Lower leg skin (tissue), 4 donors: ENCODE measurements at regions not wholly inside any gene's neighbourhood (a gene's known extent, or its start where the extent isn't known, plus 50 kb on each side); places are given as distances from the start of the nearest gene placed in this dataset.

Source experiments
- DNase-seq, 2 donors: peaks; one replicate each; pipeline ENCODE4 v3.0.0-alpha.2; 2019; ENCODE audit warnings: low spot score in 2 of 2
- H3K4me3 ChIP-seq: fragments of 200-600 bp; sonication (generic); 2 replicates; pipeline ENCODE4 v1.5.1; 2017; ENCODE audit warnings: mild to moderate bottlenecking, low read depth; ENCODE audit not compliant: poor library complexity, severe bottlenecking
- POLR2A ChIP-seq, 2 donors: fragments of 450-650 bp; IDR thresholded peaks; one replicate each; pipeline ENCODE4 v1.6.1; 2016 to 2017; ENCODE audit warnings: antibody characterized with exemption in 2 of 2, mild to moderate bottlenecking in 1 of 2, moderate library complexity in 1 of 2
- WGBS, 2 donors: methylation state at CpG; one replicate each; pipeline ENCODE4 v1.1.5; 2018; 5-methylcytosine and 5-hydroxymethylcytosine counted together
- intact Hi-C: fragments of 100-400 bp; cut with DNase I; formaldehyde crosslinking; loops from one replicate; pipeline ENCODE4 v1.15.0; 2023; ENCODE audit warnings: low total_unique reads
- TF ChIP-seq, protein P1 (sequence below), 3 donors: fragments of 450-650 bp; IDR thresholded peaks; one replicate each; pipeline ENCODE4 v1.5.1; 2016; ENCODE audit warnings: antibody characterized with exemption in 3 of 3, mild to moderate bottlenecking in 3 of 3, moderate library complexity in 2 of 3

DNA sequence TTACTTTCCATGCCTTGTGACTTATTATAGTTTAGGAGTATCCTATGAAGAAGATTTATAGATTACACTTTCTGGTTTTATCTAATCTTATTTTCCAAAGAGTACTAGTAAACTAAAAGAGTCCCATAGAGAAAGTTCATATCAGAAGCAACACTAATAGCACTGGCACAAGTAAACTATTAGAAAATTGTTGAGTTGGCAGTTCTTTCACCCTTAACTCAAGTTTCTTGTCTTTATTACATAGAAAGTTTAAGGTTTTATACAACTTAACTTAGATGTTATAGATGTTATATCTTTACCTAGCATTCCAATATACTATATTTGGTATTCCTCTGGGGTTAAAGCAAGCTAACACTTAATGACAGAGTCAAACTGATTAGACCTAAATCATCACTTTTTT, 437.8 kb upstream of the ARRDC3 start:
- TF ChIP-seq, protein P1, sequence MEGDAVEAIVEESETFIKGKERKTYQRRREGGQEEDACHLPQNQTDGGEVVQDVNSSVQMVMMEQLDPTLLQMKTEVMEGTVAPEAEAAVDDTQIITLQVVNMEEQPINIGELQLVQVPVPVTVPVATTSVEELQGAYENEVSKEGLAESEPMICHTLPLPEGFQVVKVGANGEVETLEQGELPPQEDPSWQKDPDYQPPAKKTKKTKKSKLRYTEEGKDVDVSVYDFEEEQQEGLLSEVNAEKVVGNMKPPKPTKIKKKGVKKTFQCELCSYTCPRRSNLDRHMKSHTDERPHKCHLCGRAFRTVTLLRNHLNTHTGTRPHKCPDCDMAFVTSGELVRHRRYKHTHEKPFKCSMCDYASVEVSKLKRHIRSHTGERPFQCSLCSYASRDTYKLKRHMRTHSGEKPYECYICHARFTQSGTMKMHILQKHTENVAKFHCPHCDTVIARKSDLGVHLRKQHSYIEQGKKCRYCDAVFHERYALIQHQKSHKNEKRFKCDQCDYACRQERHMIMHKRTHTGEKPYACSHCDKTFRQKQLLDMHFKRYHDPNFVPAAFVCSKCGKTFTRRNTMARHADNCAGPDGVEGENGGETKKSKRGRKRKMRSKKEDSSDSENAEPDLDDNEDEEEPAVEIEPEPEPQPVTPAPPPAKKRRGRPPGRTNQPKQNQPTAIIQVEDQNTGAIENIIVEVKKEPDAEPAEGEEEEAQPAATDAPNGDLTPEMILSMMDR (IDR thresholded peaks at IDR 0.05), result no peak
- no peak for TF ChIP-seq POLR2A (IDR thresholded peaks at IDR 0.05)
- intact Hi-C loops, result no loop called here
- no peak overlapping the region for H3K4me3 ChIP-seq
- no peak for DNase-seq

DNA sequence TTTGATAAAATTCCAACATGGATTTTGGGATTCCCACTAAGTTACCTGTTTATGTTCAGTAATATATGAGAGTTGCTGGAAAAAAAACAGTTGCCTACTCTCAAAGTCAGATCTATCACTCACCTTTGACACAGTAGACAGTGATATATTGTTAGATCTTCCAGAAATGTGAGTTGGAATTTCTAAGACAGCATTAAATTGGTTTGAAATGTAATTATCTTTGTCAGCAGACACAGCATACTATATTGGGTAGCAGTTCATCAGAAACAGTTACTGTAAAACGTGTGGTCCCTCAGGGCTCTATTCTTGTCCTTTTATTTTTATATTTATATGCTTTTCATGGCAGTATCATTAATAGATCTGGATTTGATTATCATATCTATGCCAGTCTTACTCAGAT, 433.6 kb upstream of the ARRDC3 start:
- intact Hi-C loops, result no loop called here
- DNase-seq, result no peak
- WGBS, 2 donors, result 0 to 5% methylated on average over 1 of the region's 1 CpG
- no peak overlapping the region for H3K4me3 ChIP-seq
- TF ChIP-seq, protein P1 (IDR thresholded peaks at IDR 0.05), result no peak
- no peak for TF ChIP-seq POLR2A (IDR thresholded peaks at IDR 0.05)

DNA sequence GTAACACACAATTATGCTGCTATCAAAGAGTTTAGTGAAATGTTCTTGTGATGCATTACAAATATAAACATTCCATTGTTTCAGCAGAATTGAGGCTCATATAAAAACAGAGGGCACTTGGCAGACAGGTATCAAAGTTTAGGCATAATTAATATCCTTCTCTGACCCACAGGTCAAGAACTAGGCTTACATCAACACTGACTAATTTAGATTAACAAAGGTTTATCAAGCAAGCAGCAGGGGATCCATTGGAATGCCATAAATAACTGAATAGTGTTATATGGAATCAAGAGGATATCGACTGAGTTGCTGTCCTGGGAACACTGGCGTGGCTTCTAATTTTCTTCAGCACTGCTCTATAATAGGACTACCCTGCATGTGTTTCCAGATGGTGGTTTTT, 414.5 kb upstream of the ARRDC3 start:
- no peak overlapping the region for H3K4me3 ChIP-seq
- no peak for DNase-seq
- TF ChIP-seq, protein P1 (IDR thresholded peaks at IDR 0.05), result no peak
- TF ChIP-seq POLR2A (IDR thresholded peaks at IDR 0.05), result no peak
- 46 to 51% methylated on average over 2 of the region's 2 CpGs for WGBS, 2 donors
- intact Hi-C loops, result no loop called here

DNA sequence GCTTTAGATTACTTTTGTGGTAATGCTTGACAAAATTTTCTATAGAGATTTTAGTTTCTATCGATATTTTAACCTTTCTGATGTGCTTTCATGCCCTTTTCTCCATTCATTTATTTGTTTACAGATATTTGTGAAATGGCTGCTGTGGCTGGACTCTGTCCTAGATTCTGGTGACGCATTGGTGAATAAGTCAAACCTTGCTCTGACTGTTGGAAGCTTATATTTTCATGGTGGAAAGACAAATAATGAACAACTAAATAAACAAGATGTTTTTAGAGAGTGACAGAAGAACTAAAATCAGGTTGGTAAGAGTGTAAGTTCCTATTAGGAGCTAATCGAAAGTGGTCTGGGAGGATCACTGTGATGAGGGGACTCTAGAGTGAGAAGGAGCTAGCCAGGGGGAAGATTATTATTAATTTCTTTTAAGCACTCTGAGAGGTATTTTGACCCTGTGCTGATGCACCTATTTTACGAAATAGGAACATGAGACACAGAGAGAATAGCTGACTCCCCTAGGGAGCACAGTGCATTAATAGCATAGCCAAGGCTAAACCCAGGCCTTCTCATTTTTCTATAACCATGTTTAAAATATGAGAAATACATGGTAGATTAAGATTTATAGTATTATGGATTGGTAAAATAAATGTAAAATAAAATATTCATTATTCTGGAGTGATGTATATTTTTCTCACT, 411.9 kb upstream of the ARRDC3 start:
- no peak overlapping the region for H3K4me3 ChIP-seq
- DNase-seq, result no peak
- no peak for TF ChIP-seq POLR2A (IDR thresholded peaks at IDR 0.05)
- TF ChIP-seq, protein P1 (IDR thresholded peaks at IDR 0.05), result no peak
- 82 to 88% methylated on average over 4 of the region's 4 CpGs for WGBS, 2 donors
- intact Hi-C loops, result no loop called here

DNA sequence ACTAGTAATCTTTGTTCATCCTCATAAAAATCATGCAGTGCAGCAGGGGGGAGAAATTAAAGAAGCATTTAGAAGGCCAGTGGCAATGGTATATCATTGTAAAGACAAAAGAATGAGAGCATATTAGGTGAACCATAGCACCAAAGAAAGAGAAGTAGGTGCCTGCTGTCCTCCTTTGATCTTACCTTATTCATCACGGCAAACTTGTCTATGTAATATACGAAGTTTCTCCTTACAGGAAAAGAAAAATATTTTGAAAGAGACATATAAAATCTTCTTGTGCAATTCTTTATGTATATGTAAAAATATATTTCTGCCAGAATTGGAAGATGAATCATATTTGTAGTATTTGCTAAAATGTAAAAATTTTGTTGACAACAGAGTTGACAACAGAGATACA, 411.3 kb upstream of the ARRDC3 start:
- TF ChIP-seq, protein P1 (IDR thresholded peaks at IDR 0.05), result no peak
- TF ChIP-seq POLR2A (IDR thresholded peaks at IDR 0.05), result no peak
- no peak for DNase-seq
- 29 to 64% methylated on average over 2 of the region's 2 CpGs for WGBS, 2 donors
- no peak overlapping the region for H3K4me3 ChIP-seq
- intact Hi-C loops, result no loop called here

DNA sequence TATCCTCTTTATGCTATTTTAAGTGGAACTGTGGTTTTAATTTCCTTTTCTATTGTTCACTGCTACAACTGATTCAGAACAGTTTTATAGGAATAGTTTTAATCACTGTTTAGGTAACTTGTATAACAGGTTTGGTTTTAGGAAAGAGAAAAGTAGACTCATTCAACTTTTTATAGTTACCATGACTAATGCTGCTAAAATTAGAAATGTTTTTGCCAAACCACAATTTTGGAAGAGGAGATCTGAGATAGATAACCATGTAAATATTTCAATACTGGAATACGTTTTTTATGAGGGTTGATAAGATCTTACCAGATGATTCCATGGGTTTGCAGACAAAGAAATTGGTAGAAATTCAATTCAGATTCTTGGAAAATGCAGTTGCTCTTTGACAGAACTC, 404.6 kb upstream of the ARRDC3 start:
- TF ChIP-seq POLR2A (IDR thresholded peaks at IDR 0.05), result no peak
- TF ChIP-seq, protein P1 (IDR thresholded peaks at IDR 0.05), result no peak
- no peak for DNase-seq
- intact Hi-C loops, result no loop called here
- H3K4me3 ChIP-seq, result no peak overlapping the region
- 14% methylated on average over 1 of the region's 1 CpG for WGBS, 2 donors
